ENCODE measurements at regions not wholly inside any gene's neighbourhood (a gene's known extent, or its start where the extent isn't known, plus 50 kb on each side); places are given as distances from the start of the nearest gene placed in this dataset.

- Histone ChIP-seq H3K4me3 (no peak overlapping the region), H3K27me3 (no peaks in the 10 kb centered on the region), H3K36me3 (no peaks in the 10 kb centered on the region), H3K9me3 (no peaks in the 10 kb centered on the region), H3K27ac (no peak overlapping the region), H3K4me1 (peaks cover 0 to 7% (median 0%) of the 10 kb centered on the region in 3 donors)
- intact Hi-C loops (cut with DNase I) = no loop called here
- TF ChIP-seq POLR2A (IDR thresholded peaks at IDR 0.05) = no peak
- TF ChIP-seq CTCF (IDR thresholded peaks at IDR 0.05) = no peak
- 87 to 100% methylated on average over 3 of the region's 3 CpGs for WGBS, 2 donors
- DNase-seq = no peak
Observed at GRCh38 chr2:180732337-180732736, 248.1 kb upstream of the UBE2E3 start.

DNA sequence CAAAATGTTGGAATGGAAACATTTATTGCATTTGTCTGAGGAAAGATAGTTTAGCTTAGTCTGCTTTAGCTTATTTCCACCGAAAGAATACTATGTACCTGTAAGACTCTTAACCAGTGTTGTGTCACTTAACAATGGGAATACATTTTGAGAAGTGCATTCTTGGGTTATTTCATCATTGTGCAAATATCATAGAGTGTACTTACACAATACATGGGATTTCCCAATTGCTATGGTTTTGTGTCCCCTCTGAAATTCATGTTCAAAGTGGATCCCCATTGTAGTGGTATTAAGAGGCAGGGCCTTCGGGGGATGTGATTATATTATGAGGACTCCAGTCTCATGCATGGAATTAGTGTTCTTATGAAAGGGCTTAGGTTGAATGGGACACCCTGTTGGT lies 249.4 kb upstream of the UBE2E3 start:
- H3K4me1 ChIP-seq = peaks cover 0 to 7% (median 0%) of the 10 kb centered on the region in 3 donors
- intact Hi-C loops (cut with DNase I) = no loop called here
- H3K9me3 ChIP-seq = no peaks in the 10 kb centered on the region
- H3K4me3 ChIP-seq = no peak overlapping the region
- WGBS, 2 donors = 35 to 55% methylated on average over 2 of the region's 2 CpGs
- TF ChIP-seq POLR2A (IDR thresholded peaks at IDR 0.05) (no peak), CTCF (IDR thresholded peaks at IDR 0.05) (no peak)
- DNase-seq = no peak
- no peak overlapping the region for H3K27ac ChIP-seq
- H3K36me3 ChIP-seq = no peaks in the 10 kb centered on the region
- H3K27me3 ChIP-seq = no peaks in the 10 kb centered on the region

- Histone ChIP-seq H3K4me1 (peaks cover 0 to 7% (median 0%) of the 10 kb centered on the region in 3 donors), H3K4me3 (no peak overlapping the region), H3K27me3 (no peaks in the 10 kb centered on the region), H3K27ac (peak overlapping the region in 1 of 4 donors; percentile 25), H3K36me3 (no peaks in the 10 kb centered on the region), H3K9me3 (no peaks in the 10 kb centered on the region)
- no peak for DNase-seq
- intact Hi-C loops (cut with DNase I) = no loop called here
- 43 to 51% methylated on average over 2 of the region's 2 CpGs for WGBS, 2 donors
- TF ChIP-seq POLR2A (IDR thresholded peaks at IDR 0.05) (no peak), CTCF (IDR thresholded peaks at IDR 0.05) (no peak)
Observed at GRCh38 chr2:180728928-180729559, 251.4 kb upstream of the UBE2E3 start.

DNA sequence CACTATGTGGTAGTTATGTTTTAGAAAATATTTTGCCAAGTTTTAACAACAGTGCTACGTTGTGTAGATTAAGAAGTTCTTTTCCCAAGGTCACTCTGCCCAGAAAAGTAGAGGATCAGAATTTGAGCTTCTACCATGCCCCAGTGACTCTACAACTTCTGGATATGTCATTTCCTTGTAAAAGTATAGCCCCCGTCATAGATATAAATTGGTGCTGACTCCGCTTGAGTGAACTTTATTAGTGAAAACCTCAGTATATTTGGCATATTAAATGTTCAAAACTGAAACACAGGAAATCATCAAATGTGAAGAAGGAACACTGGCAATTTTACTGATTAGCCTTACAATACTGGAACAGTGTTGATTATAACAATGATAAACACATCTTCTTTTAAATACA lies 256.7 kb upstream of the UBE2E3 start:
- Histone ChIP-seq H3K36me3 (no peaks in the 10 kb centered on the region), H3K4me1 (peaks cover 0 to 3% (median 0%) of the 10 kb centered on the region in 3 donors), H3K27ac (no peak overlapping the region), H3K27me3 (no peaks in the 10 kb centered on the region), H3K4me3 (no peak overlapping the region), H3K9me3 (no peaks in the 10 kb centered on the region)
- 91 to 92% methylated on average over 3 of the region's 3 CpGs for whole genome bisulfite sequencing, 2 donors
- TF ChIP-seq CTCF (IDR thresholded peaks at IDR 0.05) (no peak), POLR2A (IDR thresholded peaks at IDR 0.05) (no peak)
- DNase-seq = no peak
- intact Hi-C loops (cut with DNase I) = no loop called here

DNA sequence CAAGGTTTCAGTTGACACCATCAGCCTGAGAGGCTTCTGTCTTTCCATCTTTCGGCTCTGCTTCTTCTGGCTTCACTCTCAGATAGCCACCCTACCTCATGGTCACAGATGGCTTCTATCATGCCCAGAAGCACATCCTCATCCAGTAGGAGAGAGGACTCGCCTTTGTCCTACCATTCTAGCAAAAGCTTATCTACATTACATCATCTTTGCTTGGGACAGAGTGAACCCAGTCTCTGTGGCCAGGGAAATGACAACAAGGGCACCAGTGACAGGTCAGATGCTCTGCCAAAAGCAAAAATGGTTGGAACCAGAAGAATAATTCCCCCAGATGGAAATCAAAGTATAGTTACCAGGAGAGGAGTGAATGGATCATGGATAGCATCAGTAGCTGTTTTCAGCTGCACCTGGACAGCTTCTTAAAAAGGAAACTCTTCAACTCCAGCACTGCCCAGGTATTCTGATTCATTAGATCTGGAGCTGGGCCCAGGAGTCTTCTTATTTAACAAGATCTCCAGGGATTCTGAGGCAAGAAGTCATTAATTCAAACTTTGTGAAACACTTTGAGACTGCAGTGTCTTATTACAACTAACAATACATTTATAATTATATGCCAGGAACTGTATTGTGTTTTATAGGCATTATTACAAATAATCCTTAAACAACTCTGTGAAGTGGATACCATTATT lies 257.7 kb upstream of the UBE2E3 start:
- H3K4me3 ChIP-seq = no peak overlapping the region
- H3K27ac ChIP-seq = no peak overlapping the region
- no peaks in the 10 kb centered on the region for H3K36me3 ChIP-seq
- H3K9me3 ChIP-seq = no peaks in the 10 kb centered on the region
- WGBS, 2 donors = 74 to 78% methylated on average over 2 of the region's 2 CpGs
- no peaks in the 10 kb centered on the region for H3K4me1 ChIP-seq
- intact Hi-C loops (cut with DNase I) = no loop called here
- H3K27me3 ChIP-seq = no peaks in the 10 kb centered on the region
- no peak for TF ChIP-seq CTCF (IDR thresholded peaks at IDR 0.05)
- TF ChIP-seq POLR2A (IDR thresholded peaks at IDR 0.05) = no peak
- no peak for DNase-seq
